SIG-M5 treated with dmso at 0.1 percent for 504 hours (cell line): ENCODE measurements at regions not wholly inside any gene's neighbourhood (a gene's known extent, or its start where the extent isn't known, plus 50 kb on each side); places are given as distances from the start of the nearest gene placed in this dataset.
"Not testable (repeated sequence)": the region's sequence is repeated elsewhere in the genome, so short reads cannot be mapped to it uniquely, and the experiment has no call there.

Source experiments
- DNase-seq: peaks from one replicate; lab custom pipeline; 2025; ENCODE audit not compliant: unreplicated experiment; lab: John Stamatoyannopoulos, UW

DNA sequence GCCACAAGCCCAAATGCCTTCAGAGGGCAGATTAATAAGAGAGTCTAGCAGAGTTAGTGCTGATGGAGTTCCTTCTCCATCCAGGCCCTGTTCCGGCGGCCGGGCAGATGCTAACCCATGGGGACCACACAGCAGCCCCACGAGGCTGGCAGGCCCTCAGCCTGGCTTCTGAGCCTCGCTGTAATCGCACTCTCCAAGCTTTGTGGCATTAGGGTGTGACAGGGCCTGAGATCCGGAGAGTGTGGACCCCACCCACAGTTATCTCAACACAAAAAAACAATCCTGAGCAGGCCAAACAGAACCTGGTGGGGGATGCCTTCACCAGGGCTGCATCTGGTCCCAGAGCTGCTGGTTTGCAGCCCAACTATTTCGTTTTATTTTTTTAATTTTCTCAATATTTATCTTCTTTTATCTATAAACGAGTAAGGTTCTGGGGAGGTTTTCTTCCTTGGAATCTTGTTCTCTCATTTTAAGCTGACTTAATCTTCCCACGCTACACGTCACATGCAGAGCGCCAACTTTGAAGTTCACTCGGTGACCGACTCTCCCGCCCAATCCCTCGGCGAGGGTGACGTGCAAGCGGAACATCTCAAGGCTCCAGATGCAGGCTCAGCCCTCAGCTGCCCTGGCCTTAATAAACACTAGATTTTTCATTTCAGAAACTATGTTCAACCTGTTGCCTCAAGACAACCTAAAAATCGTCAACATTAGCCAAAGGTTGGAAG lies 372.4 kb downstream of the BCL2L11 start:
- not testable (repeated sequence) for DNase-seq

DNA sequence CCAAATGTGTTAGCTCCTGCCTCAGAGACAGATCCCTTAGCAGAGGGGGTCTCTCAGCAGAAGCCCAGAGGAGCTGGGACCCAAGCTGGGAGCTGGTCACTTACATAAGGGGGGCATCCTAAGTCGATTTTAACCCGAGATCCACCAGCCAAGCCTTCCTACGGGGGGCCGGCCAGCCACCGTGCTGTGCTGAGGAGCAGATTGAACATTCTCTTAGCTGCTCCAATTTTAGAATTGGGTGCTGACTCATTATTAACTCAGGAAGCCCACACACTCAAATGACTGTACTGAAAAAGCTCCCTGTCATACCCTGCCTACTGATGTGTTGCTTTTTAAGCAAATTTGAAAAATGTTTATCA lies 373.0 kb downstream of the BCL2L11 start:
- DNase-seq, result not testable (repeated sequence)

DNA sequence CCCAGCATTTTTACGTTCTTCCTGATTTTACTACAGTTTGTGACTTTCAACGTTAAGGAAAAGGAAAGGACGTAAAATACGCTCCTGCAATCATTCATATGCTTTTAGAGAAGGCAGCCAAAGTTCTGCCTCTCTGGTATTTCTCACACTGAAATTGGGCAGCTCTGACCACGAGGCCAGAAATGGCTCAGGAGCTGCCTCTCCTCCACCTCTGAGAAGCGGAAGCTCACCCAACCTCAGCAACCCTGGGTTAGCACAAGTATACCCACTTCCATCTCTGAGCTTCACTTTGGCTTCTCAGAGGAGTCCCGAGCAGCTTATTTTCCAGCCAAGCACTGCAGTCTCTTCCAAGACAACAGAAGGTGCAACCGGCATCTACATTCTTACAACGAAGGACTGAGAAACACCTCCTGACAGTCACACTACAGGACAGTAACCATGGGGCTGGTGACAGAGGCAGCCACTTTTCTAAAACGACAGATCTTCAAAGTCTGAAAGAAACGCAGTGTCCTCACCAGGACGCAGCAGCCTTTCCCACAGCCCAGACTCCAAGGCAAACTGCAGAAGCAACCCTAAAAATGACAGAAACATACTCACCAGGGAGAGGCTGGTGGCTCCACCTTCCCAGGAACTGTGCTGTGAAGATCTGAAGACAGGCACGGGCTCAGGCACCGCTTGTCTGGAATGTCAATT lies 373.7 kb downstream of the BCL2L11 start:
- DNase-seq, result not testable (repeated sequence)

DNA sequence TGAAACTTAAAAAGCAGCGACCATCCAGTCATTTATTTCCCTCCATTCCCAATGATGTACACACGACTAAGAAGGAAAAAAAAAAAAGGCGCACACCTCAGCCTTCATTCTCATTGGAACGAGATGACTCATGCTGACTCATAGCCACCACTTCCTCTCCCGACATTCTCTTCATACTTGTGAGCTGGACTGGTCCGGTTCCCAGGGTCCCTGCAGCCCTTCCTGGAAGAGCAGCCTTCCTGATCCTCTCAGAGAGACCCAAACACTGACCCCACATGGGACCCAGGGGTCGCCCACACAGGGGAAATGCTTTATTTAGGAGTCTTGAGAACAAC lies 374.2 kb downstream of the BCL2L11 start:
- not testable (repeated sequence) for DNase-seq

DNA sequence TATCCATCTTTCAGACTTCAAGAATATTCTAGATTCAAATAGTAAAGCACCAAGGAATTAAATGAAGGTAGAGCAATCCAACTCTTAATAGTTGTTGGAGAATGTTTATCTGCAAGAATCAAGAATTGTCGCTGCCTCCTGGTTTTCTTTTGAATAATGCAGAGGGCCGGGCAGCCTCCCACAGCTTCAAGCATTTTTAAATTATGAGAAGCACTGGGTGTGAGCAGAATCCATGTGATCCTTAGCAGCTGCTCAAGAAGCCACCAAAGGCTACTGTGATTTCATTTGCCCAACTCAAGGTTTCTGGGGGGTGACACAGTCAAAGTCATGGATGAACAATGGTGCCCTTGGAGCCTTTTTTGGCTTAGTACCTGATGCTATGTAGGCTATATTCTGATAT lies 374.9 kb downstream of the BCL2L11 start:
- DNase-seq, result not testable (repeated sequence)

DNA sequence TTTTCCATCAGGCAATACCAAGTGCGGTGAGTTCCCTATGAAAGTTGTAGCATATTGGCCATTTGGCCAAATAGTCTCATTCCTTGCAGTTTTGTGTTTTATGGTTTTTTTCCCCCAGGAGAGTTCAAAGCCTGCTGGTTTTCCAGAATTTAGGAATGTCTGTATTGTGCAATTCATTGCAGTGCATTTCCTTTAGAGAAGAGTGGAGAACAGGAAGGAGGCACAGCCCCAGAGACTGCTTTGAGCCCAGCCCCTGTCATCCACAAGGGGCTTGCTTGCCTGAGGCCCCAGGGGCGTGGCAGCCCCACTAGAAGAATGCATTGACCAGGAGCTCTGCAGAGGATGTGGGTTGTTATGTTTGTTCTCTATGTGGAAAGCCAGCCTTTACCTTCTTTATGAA lies 375.5 kb downstream of the BCL2L11 start:
- DNase-seq, result not testable (repeated sequence)

DNA sequence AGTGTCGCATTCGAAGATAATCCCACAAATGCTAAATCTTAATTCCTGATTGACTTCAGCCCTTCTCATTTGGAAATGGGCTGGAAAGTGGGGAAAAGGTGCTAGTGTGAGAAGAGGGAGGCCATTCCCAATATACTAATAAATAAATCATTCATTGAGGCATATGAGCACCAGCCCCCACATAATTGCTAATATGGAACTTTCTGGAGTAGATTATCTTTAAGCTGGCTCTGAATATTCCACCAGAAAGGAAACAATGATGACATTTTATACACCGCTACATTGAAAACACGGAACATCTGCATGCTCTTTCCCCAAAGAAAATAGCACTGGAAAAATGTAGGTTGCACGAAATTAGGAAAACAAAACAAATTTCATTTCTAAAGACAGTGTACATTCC lies 376.1 kb downstream of the BCL2L11 start:
- not testable (repeated sequence) for DNase-seq

DNA sequence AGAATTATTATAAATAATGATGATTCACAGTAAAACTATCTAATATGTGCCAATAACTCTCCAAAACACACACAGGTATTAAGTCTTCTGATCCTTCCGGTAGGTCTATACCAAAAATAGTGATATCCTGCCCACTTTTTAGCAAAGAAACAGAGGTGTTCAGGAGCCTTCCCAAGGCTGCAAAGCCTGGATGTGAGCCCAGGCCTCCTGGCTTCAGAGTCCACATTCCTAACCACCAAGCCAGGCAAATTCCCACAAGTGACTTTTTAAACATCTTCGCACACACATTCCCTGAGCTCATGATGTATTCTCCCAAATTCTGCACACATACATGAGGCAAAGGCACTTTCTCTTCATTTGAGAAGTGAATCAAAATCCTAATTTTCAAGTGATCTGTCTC lies 376.6 kb downstream of the BCL2L11 start:
- DNase-seq, result not testable (repeated sequence)

DNA sequence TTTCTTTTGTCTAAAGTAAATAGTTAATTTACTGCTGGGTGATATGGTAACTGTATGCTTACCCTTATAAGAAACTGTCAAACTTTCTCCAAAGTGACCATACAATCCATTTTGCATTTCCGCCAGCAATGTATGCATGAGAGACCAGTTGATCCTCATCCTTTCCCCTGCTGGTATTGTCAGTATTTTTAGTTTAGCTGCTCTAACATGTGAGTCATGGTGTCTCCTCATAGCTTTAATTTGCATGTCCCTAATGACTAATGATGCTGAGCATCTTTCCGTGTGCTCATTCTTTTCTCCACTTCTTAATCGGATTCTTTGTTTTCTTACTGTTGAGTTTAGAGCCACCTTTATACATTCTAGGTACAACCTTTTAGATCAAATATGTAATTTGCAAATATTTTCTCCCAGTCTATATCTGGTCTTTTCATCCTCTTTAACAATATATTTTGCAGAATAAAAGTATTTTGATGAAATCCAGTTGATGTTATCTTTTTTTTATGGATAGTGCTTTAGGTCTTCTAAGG lies 379.9 kb downstream of the BCL2L11 start:
- DNase-seq, result not testable (repeated sequence)

DNA sequence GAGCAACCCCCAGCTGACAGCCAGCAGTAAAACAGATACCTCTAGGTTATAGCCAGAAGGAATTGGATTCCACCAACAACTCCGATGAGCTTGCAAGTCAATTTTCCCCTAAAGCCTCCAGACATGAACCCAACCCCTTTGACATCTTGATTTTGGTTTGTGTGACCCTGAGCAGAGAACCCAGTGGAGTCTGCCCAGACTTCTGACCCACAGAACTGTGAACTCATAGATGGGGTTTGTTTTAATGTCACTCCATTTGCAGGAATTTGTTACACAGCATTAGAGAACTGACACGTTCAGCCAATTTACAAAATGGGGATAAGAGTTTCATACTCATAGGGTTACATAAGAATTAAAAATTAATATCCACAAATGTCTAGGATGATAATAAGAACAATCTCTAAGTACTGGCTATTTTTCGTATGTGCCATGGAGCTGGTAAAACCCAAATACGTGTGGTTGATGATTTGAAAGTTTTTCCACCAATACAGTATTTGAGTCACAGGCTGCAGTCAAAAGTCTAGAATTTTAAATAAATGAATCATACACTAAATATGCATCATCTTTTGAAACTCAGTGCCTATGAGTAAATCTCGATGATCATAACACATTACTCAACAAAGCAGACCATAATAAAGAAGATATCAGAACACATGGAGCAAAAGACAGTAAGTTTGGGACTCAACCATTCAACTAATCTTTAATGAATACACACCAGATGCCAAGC lies 380.0 kb downstream of the ANAPC1 start:
- not testable (repeated sequence) for DNase-seq

DNA sequence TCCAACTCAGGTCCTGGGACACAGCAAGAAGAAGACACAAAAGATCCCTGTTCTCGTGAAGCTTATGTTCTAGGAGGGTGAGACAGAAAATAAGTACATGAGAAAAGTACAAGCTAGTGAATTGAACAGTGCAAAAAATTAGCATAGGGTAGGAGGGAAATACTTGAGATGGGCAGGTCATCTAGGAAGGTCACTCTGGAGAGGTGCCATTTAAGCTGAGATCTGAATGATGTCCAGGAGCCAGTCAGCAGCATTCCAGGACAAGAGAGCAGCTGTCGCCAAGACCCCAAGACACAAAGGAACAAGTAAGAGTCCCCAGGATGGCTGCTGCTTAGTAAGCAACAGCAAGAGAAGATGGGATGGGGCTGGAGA lies 379.4 kb downstream of the ANAPC1 start:
- DNase-seq, result not testable (repeated sequence)

DNA sequence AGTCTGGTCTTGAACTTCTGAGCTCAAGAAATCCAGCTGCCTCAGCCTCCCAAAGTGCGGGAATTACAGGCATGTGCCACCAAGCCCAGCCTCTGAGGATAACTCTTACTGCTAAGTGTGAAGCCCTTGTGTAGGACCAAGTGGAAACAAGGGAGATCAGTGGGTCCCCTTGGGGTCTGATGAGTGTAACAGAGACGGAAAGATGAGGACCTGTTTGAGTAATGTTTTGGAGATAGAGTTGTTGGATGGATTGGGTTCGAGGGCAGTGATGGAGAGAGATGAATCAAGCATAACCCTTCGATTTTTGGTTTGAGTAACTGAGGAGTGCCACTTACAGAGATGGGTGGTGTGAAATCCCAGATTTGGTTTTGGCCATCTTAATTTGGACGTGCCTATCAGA lies 378.7 kb downstream of the ANAPC1 start:
- DNase-seq, result not testable (repeated sequence)

DNA sequence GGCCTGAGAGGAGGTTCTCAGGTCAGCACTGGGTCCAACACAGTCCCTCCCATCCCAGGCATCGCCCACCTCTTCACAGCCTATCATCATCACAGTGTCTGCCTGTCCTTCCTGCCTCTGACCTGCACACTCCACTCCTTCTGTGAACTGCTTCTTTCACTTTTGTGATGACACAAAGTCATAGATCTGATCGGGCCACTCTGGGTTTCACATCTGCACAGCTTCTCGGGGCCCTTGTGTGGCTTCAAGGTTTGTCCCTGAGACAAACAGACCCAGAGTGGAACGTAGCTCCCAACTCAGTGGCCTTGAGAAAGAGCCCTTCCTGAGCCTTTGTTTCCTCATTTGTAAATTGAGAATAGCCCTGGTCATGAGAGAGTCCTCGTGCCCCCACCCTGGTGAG lies 377.1 kb downstream of the ANAPC1 start:
- not testable (repeated sequence) for DNase-seq

DNA sequence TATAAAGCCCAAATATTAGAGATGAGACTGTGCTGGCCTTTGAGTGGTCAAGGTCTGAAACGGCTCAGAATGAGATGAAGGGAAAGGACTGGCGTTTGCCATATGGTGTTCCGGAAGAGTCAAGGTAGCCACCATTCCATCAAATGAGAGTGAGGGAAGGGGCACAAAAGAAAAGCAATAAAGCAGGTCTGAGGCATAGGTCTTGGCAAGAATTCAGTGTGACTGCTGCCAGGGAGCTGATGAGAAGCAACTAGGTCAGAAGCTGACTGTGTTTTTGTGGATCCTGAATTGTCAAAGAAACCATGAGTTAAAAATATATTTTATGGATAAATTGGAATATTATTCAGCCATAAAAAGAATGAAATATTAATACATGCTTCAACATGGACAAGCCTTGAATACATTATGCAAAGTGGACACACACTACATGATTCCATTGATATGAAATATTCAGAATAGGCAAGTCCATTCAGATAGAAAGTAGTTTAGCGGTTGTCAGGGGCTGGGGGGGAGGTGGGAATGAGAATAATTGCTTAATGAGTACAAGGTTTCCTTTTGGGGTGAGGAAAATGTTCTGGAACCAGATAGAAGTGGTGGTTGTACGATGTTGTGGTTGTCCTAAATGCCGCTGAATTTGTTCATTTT lies 374.6 kb downstream of the ANAPC1 start:
- DNase-seq, result not testable (repeated sequence)

DNA sequence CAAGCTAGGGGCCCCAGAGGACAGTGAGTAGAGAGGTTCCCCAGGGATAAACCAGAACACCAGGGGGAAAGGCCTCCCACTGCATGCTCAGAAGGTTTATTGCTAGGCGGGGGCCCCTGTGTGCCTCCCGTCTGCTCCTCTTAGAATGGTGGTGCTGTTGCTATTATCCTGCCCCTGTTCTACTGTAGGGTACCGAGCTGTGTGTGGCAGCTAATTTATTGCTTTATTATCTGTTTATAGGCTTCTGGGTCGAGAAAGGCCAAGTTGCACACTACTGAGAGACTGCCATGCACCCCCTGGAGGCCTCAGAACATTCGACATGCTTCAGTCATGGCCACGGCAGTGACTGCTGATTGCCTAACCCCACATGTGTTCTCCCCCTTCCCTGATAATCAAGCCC lies 373.6 kb downstream of the ANAPC1 start:
- DNase-seq, result not testable (repeated sequence)

DNA sequence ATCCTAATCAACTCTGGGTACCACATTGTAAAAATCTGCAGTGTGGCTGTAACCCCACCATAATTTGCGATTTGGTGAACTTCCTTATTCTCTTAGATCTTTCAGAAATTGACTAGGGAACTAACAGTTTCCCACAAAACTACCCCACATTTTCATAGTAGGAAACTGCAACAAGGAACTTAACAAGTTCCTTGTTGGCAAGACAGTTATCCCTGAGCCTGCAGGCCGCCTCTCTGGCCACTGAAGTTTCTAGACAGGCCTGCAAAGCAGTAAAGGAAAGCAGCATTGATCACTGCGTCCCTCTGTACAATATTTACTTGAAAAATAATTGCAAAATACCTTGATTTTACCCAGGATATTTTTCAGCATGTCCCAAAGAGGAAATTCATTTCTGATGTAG lies 372.9 kb downstream of the ANAPC1 start:
- DNase-seq, result peak; percentile 20

DNA sequence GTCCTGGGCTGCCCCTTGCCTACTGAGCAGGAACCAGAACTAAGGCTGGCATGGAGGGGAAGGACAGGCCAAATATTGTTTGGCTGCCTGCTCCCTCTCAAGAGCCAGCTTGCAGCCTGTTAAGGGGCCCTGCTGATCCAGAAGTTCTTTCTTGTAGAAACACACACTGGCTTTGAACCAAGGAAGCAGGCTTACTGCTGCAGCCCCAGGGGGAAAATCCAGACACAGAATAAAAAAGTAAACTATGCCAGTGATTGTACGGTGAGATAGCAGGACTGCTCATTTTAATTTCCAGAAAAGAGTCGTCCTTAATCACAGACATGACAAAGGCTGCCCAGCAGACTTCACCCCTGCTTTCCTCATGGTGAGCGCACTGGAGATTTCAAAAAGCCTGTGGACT lies 371.6 kb downstream of the ANAPC1 start:
- not testable (repeated sequence) for DNase-seq

DNA sequence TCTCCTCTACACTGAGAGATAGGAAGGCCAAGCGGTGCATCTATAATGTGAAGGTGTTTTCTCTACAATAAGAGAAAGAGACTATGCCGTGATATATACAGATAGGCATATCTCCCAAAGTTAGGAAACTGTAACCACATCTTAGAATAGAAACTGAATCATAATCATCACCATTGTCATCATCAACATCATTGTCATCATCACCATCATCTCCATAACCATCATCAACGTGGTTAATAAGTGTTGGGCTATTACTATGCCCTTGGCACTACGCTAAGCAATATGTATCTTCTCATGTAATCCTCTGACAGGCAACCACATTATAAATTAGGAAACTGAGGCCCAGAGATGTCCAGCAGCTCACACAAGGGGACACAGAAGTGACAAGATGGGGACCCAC lies 369.9 kb downstream of the ANAPC1 start:
- not testable (repeated sequence) for DNase-seq

DNA sequence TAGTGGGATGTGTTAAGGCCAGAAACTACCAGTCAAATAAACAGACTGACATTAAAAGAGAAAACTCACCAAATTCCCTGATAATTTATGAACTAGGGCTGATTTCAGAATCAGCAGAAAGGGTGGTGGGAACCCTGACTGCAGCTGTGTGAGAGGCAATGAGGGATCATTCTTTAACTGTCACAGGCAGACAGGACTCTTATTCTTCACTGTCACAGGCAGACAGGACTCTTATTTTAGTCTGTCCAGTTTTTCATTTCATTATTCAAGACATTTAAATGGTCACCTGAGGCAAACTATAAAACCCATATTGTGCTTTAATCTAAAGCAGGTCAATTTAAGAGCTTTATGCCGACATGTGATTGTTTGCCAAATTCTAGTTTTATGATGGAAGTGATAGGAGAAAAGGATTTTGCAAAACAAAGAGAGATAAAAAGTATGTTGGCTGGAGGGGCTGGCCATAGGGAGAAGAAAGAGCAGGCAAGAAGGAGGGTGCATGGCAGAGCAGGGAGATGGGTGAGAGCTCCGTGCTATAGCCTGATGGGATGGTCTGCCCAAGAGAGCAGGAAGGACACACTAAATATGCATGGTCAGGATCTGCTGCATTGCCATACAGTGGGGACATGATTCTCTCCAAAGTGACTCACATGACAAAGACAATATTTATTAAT lies 366.8 kb downstream of the ANAPC1 start:
- not testable (repeated sequence) for DNase-seq

DNA sequence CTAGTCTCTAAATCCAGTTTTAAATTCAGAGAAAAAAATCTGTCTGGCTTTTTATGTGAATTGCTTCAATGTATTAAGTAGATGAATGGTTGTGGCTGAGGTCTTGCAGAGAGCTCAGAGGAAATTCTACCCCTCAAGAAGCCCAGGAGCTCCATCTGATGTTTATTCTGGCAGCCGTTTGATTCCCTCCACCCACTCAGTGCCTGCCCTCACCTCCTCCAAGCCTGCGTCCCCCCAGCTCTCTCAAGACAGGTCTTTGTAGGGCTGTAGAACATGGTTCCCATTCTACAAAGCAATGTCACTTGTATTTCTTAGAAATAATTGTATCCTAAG lies 366.3 kb downstream of the ANAPC1 start:
- DNase-seq, result not testable (repeated sequence)

DNA sequence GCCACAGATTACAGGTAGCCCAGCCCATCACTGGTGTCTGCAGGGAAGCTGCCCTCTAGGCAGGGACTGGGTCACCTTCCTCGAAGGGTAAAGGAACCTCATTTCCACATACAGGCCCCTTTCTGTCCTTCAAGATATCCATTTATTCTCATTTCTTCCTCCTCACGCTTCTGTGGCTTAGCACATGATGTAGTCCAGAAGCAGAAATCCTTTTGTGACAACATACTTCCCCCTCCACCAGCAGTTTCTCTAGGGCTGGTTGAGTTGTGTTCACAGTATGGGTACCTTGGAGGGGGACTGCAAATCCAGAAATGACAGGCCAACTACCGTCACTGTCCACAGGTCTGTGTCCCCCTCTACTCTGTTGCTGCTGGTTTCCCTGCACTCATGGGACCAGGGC lies 364.9 kb downstream of the ANAPC1 start:
- peak; percentile 50 for DNase-seq
